ENCODE measurements at regions not wholly inside any gene's neighbourhood (a gene's known extent, or its start where the extent isn't known, plus 50 kb on each side); places are given as distances from the start of the nearest gene placed in this dataset.

DNA sequence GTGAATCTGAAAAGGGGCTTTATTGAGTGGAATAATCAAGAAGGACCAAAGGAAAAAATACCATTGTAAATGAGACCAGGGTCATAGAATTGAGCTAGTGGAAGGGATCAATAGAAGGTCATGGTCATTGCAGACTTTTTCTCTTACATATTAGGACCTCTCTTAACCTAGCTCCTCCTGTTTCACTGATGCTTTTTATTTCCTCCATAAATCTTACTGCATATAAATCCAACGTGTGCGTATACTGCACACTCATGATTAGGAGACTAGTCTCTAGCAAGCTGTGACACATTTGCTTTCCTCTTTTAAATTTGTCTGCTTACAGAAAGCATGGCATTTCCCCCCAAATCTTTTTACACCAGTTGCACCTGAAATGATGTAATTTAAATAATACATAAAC is 179.6 kb upstream of the B3GALT2 start:
- Histone ChIP-seq H3K27ac (no peak overlapping the region), H3K36me3 (no peaks in the 10 kb centered on the region), H3K9me3 (no peaks in the 10 kb centered on the region), H3K4me3 (no peak overlapping the region), H3K4me1 (no peaks in the 10 kb centered on the region), H3K27me3 (no peaks in the 10 kb centered on the region)
- TF ChIP-seq POLR2A (IDR thresholded peaks at IDR 0.05), result no peak
- TF ChIP-seq, protein P1, sequence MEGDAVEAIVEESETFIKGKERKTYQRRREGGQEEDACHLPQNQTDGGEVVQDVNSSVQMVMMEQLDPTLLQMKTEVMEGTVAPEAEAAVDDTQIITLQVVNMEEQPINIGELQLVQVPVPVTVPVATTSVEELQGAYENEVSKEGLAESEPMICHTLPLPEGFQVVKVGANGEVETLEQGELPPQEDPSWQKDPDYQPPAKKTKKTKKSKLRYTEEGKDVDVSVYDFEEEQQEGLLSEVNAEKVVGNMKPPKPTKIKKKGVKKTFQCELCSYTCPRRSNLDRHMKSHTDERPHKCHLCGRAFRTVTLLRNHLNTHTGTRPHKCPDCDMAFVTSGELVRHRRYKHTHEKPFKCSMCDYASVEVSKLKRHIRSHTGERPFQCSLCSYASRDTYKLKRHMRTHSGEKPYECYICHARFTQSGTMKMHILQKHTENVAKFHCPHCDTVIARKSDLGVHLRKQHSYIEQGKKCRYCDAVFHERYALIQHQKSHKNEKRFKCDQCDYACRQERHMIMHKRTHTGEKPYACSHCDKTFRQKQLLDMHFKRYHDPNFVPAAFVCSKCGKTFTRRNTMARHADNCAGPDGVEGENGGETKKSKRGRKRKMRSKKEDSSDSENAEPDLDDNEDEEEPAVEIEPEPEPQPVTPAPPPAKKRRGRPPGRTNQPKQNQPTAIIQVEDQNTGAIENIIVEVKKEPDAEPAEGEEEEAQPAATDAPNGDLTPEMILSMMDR (IDR thresholded peaks at IDR 0.05), result no peak
- no peak for DNase-seq

DNA sequence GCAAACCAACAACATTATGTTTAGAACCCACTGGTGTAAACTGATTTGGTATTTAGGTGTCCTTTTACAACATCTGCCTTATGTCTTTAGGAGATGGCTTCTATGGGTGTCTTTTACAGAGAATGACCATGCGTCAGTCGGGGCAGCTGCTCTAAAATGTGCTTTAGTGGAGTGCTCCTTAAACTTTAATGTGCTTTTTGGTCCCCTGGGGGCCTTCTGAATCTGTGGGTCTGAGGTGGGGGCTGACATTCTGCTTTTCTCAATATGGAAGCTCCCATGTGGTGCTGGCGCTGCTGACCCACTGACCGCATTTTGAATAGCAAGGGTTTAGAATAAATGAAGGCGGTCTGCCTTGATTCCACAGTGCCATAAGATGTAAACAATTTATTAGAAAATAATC is 173.2 kb upstream of the B3GALT2 start:
- Histone ChIP-seq H3K4me3 (no peak overlapping the region), H3K4me1 (no peaks in the 10 kb centered on the region), H3K27me3 (no peaks in the 10 kb centered on the region), H3K36me3 (no peaks in the 10 kb centered on the region), H3K9me3 (no peaks in the 10 kb centered on the region), H3K27ac (no peak overlapping the region)
- TF ChIP-seq, protein P1 (IDR thresholded peaks at IDR 0.05), result no peak
- TF ChIP-seq POLR2A (IDR thresholded peaks at IDR 0.05), result no peak
- no peak for DNase-seq

DNA sequence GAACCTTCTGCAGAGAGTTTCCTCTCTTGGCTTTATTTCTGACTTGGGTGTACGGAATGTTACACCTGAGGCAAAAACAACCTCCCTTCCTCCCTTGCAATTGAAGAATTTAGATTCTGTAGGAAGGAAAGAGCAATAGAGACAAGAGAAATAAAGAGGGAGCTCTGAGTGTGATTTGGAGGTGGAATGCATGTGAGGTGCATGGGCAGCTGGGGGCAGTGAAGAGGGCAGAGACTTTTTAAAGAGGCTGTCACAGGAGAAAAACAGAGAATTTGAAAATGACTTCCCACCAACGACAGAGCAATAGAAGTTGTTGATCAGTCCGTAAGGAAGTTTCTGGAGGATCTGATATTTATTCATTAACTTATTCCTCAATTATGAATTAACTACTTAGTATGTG is 172.0 kb upstream of the B3GALT2 start:
- Histone ChIP-seq H3K9me3 (no peaks in the 10 kb centered on the region), H3K27me3 (no peaks in the 10 kb centered on the region), H3K4me3 (no peak overlapping the region), H3K36me3 (no peaks in the 10 kb centered on the region), H3K4me1 (no peaks in the 10 kb centered on the region), H3K27ac (no peak overlapping the region)
- no peak for TF ChIP-seq POLR2A (IDR thresholded peaks at IDR 0.05)
- TF ChIP-seq, protein P1 (IDR thresholded peaks at IDR 0.05), result no peak
- DNase-seq, result no peak

DNA sequence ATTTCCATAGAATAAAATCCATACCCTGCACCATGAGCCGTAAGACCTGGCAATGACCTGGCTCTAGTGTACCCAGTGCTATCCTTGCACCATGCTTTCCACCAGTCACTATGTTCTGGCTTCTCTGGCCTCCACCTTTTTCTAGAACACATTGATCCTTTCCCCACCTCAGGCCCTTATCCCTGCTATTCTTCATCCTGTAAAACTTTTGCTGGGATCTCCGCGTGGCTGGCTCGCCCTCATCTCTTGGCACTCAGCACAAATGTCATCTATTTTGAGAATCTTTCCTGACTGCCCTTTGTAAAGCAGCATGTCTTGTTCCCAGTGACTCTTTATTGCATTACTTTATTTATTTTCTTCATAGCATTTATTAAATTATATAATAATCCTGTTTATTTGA is 169.8 kb upstream of the B3GALT2 start:
- H3K27ac ChIP-seq, result peak overlapping the region in 1 of 4 donors; percentile 86
- TF ChIP-seq, protein P1 (IDR thresholded peaks at IDR 0.05), result no peak
- no peak for TF ChIP-seq POLR2A (IDR thresholded peaks at IDR 0.05)
- H3K4me3 ChIP-seq, result no peak overlapping the region

DNA sequence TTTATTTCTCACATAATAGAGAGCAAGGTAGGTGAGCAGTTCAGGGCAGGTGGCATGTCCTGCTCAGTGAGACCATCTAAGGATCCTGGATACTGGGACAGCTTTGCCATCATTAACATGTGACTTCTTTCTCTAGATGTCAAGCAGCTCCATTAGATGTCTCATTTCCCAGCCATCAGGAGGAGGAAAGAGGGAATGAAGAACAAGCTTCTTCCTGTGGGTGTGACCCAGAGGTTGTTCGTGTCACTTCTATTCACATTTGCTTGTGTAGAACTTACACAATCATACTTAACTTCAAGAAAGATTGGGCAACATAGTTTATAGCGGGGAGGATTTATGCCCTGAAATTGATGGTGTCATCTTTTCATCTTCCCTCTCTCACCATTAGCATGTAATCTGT is 169.2 kb upstream of the B3GALT2 start:
- H3K9me3 ChIP-seq, result no peaks in the 10 kb centered on the region
- H3K4me3 ChIP-seq, result no peak overlapping the region
- DNase-seq, result no peak
- TF ChIP-seq, protein P1 (IDR thresholded peaks at IDR 0.05), result no peak
- no peak for TF ChIP-seq POLR2A (IDR thresholded peaks at IDR 0.05)
- no peaks in the 10 kb centered on the region for H3K4me1 ChIP-seq
- H3K27me3 ChIP-seq, result no peaks in the 10 kb centered on the region
- no peaks in the 10 kb centered on the region for H3K36me3 ChIP-seq
- peak overlapping the region in 2 of 4 donors; percentile 66 to 86 for H3K27ac ChIP-seq

More for the DNA sequence above, 169.8 kb upstream of the B3GALT2 start:
- Histone ChIP-seq H3K36me3 (no peaks in the 10 kb centered on the region), H3K4me1 (no peaks in the 10 kb centered on the region), H3K27me3 (no peaks in the 10 kb centered on the region), H3K9me3 (no peaks in the 10 kb centered on the region)
- no peak for DNase-seq

DNA sequence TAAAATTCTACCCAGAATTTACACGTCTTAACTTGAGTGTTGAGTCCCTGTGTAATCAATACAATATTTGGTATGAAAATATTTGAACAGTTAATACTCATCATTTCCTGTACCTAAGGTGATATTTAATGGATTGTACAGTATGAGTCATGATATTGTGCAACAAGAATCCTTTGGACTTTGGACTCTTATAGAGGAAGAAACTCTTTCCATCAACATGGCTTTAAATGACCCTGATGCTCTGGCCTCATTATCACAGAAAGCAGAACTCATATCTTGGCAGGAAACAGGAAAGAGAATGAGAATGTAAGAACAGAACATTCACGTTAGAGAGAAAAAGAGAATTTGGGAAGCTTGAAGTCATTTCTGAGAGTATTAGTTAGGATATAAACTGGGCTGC is 168.8 kb upstream of the B3GALT2 start:
- H3K4me3 ChIP-seq, result no peak overlapping the region
- H3K27ac ChIP-seq, result peak overlapping the region in 2 of 4 donors; percentile 66 to 86
- no peak for DNase-seq

More for the DNA sequence above, 168.8 kb upstream of the B3GALT2 start:
- TF ChIP-seq, protein P1 (IDR thresholded peaks at IDR 0.05), result no peak
- TF ChIP-seq POLR2A (IDR thresholded peaks at IDR 0.05), result no peak
- no peaks in the 10 kb centered on the region for H3K4me1 ChIP-seq
- no peaks in the 10 kb centered on the region for H3K9me3 ChIP-seq
- H3K27me3 ChIP-seq, result no peaks in the 10 kb centered on the region
- H3K36me3 ChIP-seq, result no peaks in the 10 kb centered on the region
